Lung microvascular endothelial cell (primary cell): ENCODE measurements at regions not wholly inside any gene's neighbourhood (a gene's known extent, or its start where the extent isn't known, plus 50 kb on each side); places are given as distances from the start of the nearest gene placed in this dataset.
"Not testable (repeated sequence)": the region's sequence is repeated elsewhere in the genome, so short reads cannot be mapped to it uniquely, and the experiment has no call there.

Source experiments
- DNase-seq, 2 donors: peaks; one replicate each; pipeline versions ENCODE4 v3.0.0 to v3.0.0-alpha.2; 2010; ENCODE audit warnings: low read depth in 2 of 2

GRCh38 chr13:70310396-70311119 lies 202.3 kb upstream of the KLHL1 start:
- DNase-seq: no peak

- DNase-seq: no peak
Observed at GRCh38 chr13:70297189-70297616, 189.0 kb upstream of the KLHL1 start.

- DNase-seq: no peak
Observed at GRCh38 chr13:70284371-70284770, 176.1 kb upstream of the KLHL1 start.

DNA sequence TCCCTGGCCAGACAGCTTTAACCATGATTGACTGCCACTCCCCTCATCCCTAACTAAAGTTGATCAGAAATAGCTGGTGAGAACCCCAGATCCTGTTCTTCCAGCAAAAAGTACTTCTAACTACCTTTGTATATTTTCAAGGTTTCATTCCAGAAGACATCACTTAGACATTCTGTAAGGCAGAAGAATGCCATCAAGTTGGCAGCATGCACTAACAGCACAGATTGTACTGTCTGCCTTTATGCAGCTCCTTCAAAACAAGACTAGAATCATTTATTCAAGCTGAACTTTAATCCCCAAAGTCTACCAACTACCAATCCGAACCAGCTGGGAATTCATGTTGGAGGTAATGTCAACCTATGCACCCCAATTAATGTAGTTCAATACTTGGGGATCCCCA lies 167.6 kb upstream of the KLHL1 start:
- no peak for DNase-seq

- DNase-seq: no peak
Observed at GRCh38 chr13:70255406-70255991, 147.2 kb upstream of the KLHL1 start.

DNA sequence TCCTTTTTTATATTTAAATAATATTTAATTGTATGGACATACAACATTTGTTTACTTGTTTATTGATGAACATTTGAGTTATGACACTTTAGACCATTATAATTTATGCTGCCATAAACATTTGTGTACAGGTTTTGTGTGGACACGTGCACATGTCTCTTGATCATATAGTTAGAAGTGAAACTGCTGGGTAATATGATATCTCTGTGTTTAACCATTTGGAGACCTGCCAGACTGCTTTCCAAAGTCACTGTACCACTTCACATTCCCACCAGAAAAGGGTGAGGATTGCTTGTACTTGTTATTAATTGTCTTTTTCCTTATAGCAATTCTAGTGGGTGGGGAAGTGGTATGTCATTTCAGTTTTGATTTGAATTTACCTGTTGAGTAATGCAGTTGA lies 145.6 kb upstream of the KLHL1 start:
- DNase-seq: no peak

- DNase-seq: no peak
Observed at GRCh38 chr13:70253411-70253810, 145.2 kb upstream of the KLHL1 start.

GRCh38 chr13:70249332-70250064 lies 141.2 kb upstream of the KLHL1 start:
- DNase-seq: no peak

- no peak for DNase-seq
Observed at GRCh38 chr13:70237131-70237530, 128.9 kb upstream of the KLHL1 start.

- DNase-seq: no peak
Observed at GRCh38 chr13:70235565-70235964, 127.3 kb upstream of the KLHL1 start.

- no peak for DNase-seq
Observed at GRCh38 chr13:70223911-70224310, 115.7 kb upstream of the KLHL1 start.

DNA sequence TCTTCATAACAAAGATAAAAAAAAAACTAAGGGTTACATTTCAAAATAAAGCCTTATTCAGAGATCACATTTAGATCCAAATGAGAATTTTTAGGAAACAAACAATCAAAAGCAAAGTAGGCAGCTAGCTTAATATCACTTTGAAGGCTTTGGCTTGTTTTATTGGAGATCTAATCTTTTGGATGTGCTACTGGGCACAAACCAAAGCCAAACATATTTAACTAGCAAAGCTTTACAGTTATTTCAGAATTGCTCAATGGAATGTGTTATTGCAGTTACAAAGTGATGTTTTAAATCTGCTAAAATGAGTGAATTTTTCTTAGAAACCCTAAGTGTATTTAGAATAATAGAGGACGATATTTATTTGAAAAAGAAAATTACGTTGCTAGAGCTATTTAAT lies 114.7 kb upstream of the KLHL1 start:
- DNase-seq: no peak

- DNase-seq: no peak
Observed at GRCh38 chr13:70218618-70219017, 110.4 kb upstream of the KLHL1 start.

DNA sequence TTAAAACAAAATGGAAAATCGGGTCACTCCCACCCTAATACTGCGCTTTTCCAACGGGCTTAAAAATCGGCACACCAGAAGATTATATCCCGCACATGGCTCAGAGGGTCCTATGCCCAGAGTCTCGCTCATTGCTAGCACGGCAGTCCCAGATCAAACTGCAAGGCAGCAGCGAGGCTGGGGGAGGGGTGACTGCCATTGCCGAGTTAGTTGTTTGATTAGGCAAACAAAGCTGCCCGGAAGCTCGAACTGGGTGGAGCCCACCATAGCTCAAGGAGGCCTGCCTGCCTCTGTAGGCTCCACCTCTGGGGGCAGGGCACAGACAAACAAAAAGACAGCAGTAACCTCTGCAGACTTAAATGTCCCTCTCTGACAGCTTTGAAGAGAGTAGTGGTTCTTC lies 100.7 kb upstream of the KLHL1 start:
- not testable (repeated sequence) for DNase-seq

GRCh38 chr13:70206671-70207070 lies 98.4 kb upstream of the KLHL1 start:
- no peak for DNase-seq

- DNase-seq: peak in 1 of 2 donors; percentile 0
Observed at GRCh38 chr13:70203661-70204229, 95.5 kb upstream of the KLHL1 start.

- no peak for DNase-seq
Observed at GRCh38 chr13:70191034-70191433, 82.8 kb upstream of the KLHL1 start.

GRCh38 chr13:70189981-70190380 lies 81.7 kb upstream of the KLHL1 start:
- DNase-seq: no peak

DNA sequence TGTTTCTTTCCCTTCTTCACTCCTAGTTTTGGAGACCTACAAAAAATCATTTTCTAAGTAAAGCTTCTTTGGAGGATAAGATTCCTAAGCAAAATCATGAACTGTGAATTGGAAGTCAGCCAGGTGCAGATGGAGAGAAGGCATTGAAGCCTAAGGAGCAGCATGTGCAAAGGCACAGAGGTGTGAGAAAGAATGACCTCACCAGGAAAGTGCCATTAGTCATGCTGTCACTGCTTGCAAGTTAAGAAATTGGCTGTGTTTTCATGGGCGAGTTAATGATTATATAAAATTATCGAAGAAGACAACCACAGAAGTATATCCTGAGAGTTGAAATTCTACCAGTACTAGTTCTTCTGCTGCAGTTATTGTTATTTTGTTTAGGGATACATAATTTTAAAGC lies 80.3 kb upstream of the KLHL1 start:
- no peak for DNase-seq

GRCh38 chr13:70183041-70183440 lies 74.8 kb upstream of the KLHL1 start:
- no peak for DNase-seq
